GM12878 (cell line): ENCODE measurements at regions not wholly inside any gene's neighbourhood (a gene's known extent, or its start where the extent isn't known, plus 50 kb on each side); places are given as distances from the start of the nearest gene placed in this dataset.
A peak's percentile ranks its signal among the peaks of the same experiment; 100 is the strongest.

Experiments used
- ATAC-seq: fragments of 200-7000 bp; cut with Tn5 transposase; 3 replicates; pipeline ENCODE4 v1.9.1; 2020; ENCODE audit warnings: mild to moderate bottlenecking, moderate library complexity
- BruUV-seq: library from RNA; stranded (reverse); fragments of 400-500 nt; replicated peaks from 2 replicates; lab custom pipeline; 2021; lab: Mats Ljungman, UMichigan
- CTCF ChIA-PET: fragments of 300-600 bp; sonication (Branson Sonifier 250); formaldehyde crosslinking; extraction: SDS; loops from one replicate; lab custom pipeline; 2021; ENCODE audit warnings: inconsistent platforms; lab: Yijun Ruan, JAX
- POLR2A ChIA-PET: fragments of 350-600 bp; formaldehyde crosslinking; extraction: SDS; loops from one replicate; lab custom pipeline; 2021; ENCODE audit warnings: inconsistent platforms; lab: Charles Lee
- RAD21 ChIA-PET: fragments of 300-600 bp; sonication (Branson Sonifier 250); formaldehyde crosslinking; loops from one replicate; lab custom pipeline; 2023; ENCODE audit warnings: antibody characterized with exemption; ENCODE audit not compliant: unreplicated experiment; lab: Charles Lee
- SMC1A ChIA-PET: fragments of 300-600 bp; sonication (Branson Sonifier 250); formaldehyde crosslinking; loops from one replicate; lab custom pipeline; 2023; ENCODE audit not compliant: unreplicated experiment, uncharacterized antibody; lab: Charles Lee
- DNase-seq: peaks from one replicate; pipeline ENCODE4 v3.0.0-alpha.2; 2011; ENCODE audit warnings: low read depth, low spot score
- FAIRE-seq: peaks from 3 replicates; lab custom pipeline; 2011; peaks lifted over from hg19 to GRCh38; lab: Jason Lieb, UNC
- H2AFZ ChIP-seq: 2 replicates; pipeline ENCODE4 v1.6.0; 2011; ENCODE audit warnings: low read depth, low read length, control low read depth; ENCODE audit not compliant: control insufficient read depth
- H3K27ac ChIP-seq: 2 replicates; pipeline ENCODE4 v1.5.1; 2011; ENCODE audit warnings: control low read depth; ENCODE audit not compliant: control insufficient read depth, insufficient read depth
- H3K27me3 ChIP-seq, 2 experiments: replicated peaks in 1 of 2; 2 replicates each; pipeline versions ENCODE4 v1.6.0 to v1.6.1; 2011; ENCODE audit warnings: low read length in 1 of 2; ENCODE audit not compliant: control insufficient read depth in 2 of 2, insufficient read depth in 2 of 2
- H3K36me3 ChIP-seq, 2 experiments: 2 replicates each; pipeline ENCODE4 v1.5.1; 2011; ENCODE audit warnings: low read length in 1 of 2; ENCODE audit not compliant: control insufficient read depth in 2 of 2, insufficient read depth in 2 of 2
- H3K4me1 ChIP-seq: 2 replicates; pipeline ENCODE4 v1.6.1; 2011; ENCODE audit warnings: mild to moderate bottlenecking, low read length, moderate library complexity, mixed read lengths; ENCODE audit not compliant: control insufficient read depth, insufficient read depth
- H3K4me2 ChIP-seq: 2 replicates; pipeline ENCODE4 v1.6.0; 2011; ENCODE audit warnings: control low read depth; ENCODE audit not compliant: control insufficient read depth, insufficient read depth
- H3K4me3 ChIP-seq: fragments of 200-600 bp; sonication (generic); 2 replicates; pipeline ENCODE4 v1.5.1; 2016
- H3K79me2 ChIP-seq: 2 replicates; pipeline ENCODE4 v1.6.0; 2011; ENCODE audit warnings: low read length; ENCODE audit not compliant: control insufficient read depth, insufficient read depth
- H3K9ac ChIP-seq: 2 replicates; pipeline ENCODE4 v1.8.0; 2011; ENCODE audit warnings: low read length, control low read depth, mixed read lengths; ENCODE audit not compliant: control insufficient read depth, insufficient read depth
- H3K9me3 ChIP-seq: replicated peaks from 3 replicates; pipeline ENCODE4 v1.5.1; 2011; ENCODE audit warnings: mild to moderate bottlenecking, low read length; ENCODE audit not compliant: control insufficient read depth, insufficient read depth
- H4K20me1 ChIP-seq: 2 replicates; pipeline ENCODE4 v1.6.0; 2011; ENCODE audit not compliant: control insufficient read depth, insufficient read depth
- CBFB ChIP-seq: IDR thresholded peaks from 2 replicates; pipeline ENCODE4 v1.6.1; 2016; ENCODE audit warnings: antibody characterized with exemption, low read depth
- CREB1 ChIP-seq: IDR thresholded peaks from 2 replicates; pipeline ENCODE4 v1.6.1; 2012; ENCODE audit warnings: low read depth, mild to moderate bottlenecking, inconsistent platforms
- FOXK2 ChIP-seq: fragments of 450-650 bp; IDR thresholded peaks from 2 replicates; pipeline ENCODE4 v1.6.1; 2017; ENCODE audit warnings: mild to moderate bottlenecking, moderate library complexity
- JUNB ChIP-seq: IDR thresholded peaks from 2 replicates; pipeline ENCODE4 v1.6.1; 2016; ENCODE audit warnings: antibody characterized with exemption, mild to moderate bottlenecking
- MYC ChIP-seq: IDR thresholded peaks from 2 replicates; pipeline ENCODE4 v1.6.1; 2011; ENCODE audit warnings: mild to moderate bottlenecking, low read length, moderate library complexity, inconsistent platforms; ENCODE audit not compliant: insufficient read depth, insufficient replicate concordance, insufficient read length, severe bottlenecking
- NBN ChIP-seq: fragments of 450-650 bp; IDR thresholded peaks from 2 replicates; pipeline ENCODE4 v1.6.1; 2016
- REST ChIP-seq: IDR thresholded peaks from 2 replicates; pipeline ENCODE4 v1.6.1; 2012; ENCODE audit warnings: mild to moderate bottlenecking, low read depth, low read length
- RUNX3 ChIP-seq: IDR thresholded peaks from 2 replicates; pipeline ENCODE4 v1.6.1; 2012; ENCODE audit warnings: low read length, inconsistent platforms
- SMC3 ChIP-seq: IDR thresholded peaks from 2 replicates; pipeline ENCODE4 v1.6.1; 2011; ENCODE audit warnings: low read length, improper control_type of control experiment, borderline replicate concordance
- SRF ChIP-seq, 2 experiments: IDR thresholded peaks; 2 replicates each; pipeline ENCODE4 v1.6.1; 2011; ENCODE audit warnings: low read depth in 2 of 2, low read length in 2 of 2, mild to moderate bottlenecking in 1 of 2, moderate library complexity in 1 of 2
- STAT3 ChIP-seq: IDR thresholded peaks from 2 replicates; pipeline ENCODE4 v1.6.1; 2011; ENCODE audit warnings: low read depth, low read length, improper control_type of control experiment
- TBL1XR1 ChIP-seq: IDR thresholded peaks from 2 replicates; pipeline ENCODE4 v1.6.1; 2012; ENCODE audit warnings: low read depth, low read length, improper control_type of control experiment
- YY1 ChIP-seq: IDR thresholded peaks from 2 replicates; pipeline ENCODE4 v1.6.1; 2011; ENCODE audit warnings: low read depth, mild to moderate bottlenecking, low read length
- ZZZ3 ChIP-seq: IDR thresholded peaks from 2 replicates; pipeline ENCODE4 v1.6.1; 2011; ENCODE audit warnings: low read depth; ENCODE audit not compliant: control insufficient read depth, insufficient read length
- WGBS: methylation state at CpG from one replicate; pipeline ENCODE4 v1.1.6; 2016; ENCODE audit warnings: low lambda C conversion rate; ENCODE audit not compliant: insufficient replicate concordance, insufficient coverage; ENCODE audit errors: missing lambda C conversion rate; 5-methylcytosine and 5-hydroxymethylcytosine counted together
- in situ Hi-C: fragments of 300-500 bp; cut with MboI; formaldehyde crosslinking; loops from 9 replicates; pipeline ENCODE4 v1.14.3; 2018; ENCODE audit warnings: mixed read lengths
- intact Hi-C: fragments of 100-400 bp; cut with micrococcal nuclease; formaldehyde crosslinking; loops from one replicate; pipeline ENCODE4 v1.14.2; 2022; ENCODE audit not compliant: unreplicated experiment

- TF ChIP-seq TBL1XR1 = no peak
Measured at GRCh38 chr13:76737526-76737925, 148.7 kb downstream of the KCTD12 start (continued).

- Histone ChIP-seq H3K4me1 (no peaks in the 10 kb centered on the region), H3K27ac (no peak overlapping the region), H4K20me1 (no peaks in the 10 kb centered on the region), H3K36me3 (no peaks in the 10 kb centered on the region), H3K9ac (no peak overlapping the region), H3K79me2 (no peaks in the 10 kb centered on the region), H2AFZ (no peak overlapping the region), H3K9me3 (no peaks in the 10 kb centered on the region), H3K4me2 (no peak overlapping the region; the same call in 1 of the 2 replicates), H3K27me3 (no peaks in the 10 kb centered on the region)
- ChIA-PET CTCF (interaction anchor here (0.5 kb wide), 1 partner anchor 65 kb away, joined by 5 read pairs; no protein-coding TSS in a partner anchor), POLR2A (no interaction called here), SMC1A (no interaction called here)
- FAIRE-seq = peak; percentile 41
- ATAC-seq = peak; percentile 80
- BruUV-seq = no TSS peak
- WGBS = 13% methylated on average over 3 of the region's 3 CpGs
- peak; percentile 23 for DNase-seq
- intact Hi-C loops = no loop called here
- TF ChIP-seq FOXK2 (no peak), SRF (IDR thresholded peaks at IDR 0.05; ENCODE audit: low read depth in 2 of 2, low read length in 2 of 2) (peak in 1 of 2 experiments; percentile 67; a peak in 1 of 4 replicates), JUNB (peak; percentile 17; the same call in 1 of the 2 replicates), CREB1 (0 out of 2 replicates have a peak, but pooled peaks have one; percentile 22), TBL1XR1 (no peak), REST (0 out of 2 replicates have a peak, but pooled peaks have one; percentile 27), STAT3 (no peak), CBFB (no peak), MYC (no peak), NBN (no peak), SMC3 (no peak), YY1 (0 out of 2 replicates have a peak, but pooled peaks have one; percentile 11), RUNX3 (peak; percentile 53), ZZZ3 (no peak)
- TF ChIP-seq, all 136 proteins: peak for 6
- RAD21 ChIA-PET = no interaction called here
- in situ Hi-C loops = no loop called here
- H3K4me3 ChIP-seq = no peak overlapping the region
Measured at GRCh38 chr13:76735641-76736040, 150.6 kb downstream of the KCTD12 start.
